ENCODE measurements at regions not wholly inside any gene's neighbourhood (a gene's known extent, or its start where the extent isn't known, plus 50 kb on each side); places are given as distances from the start of the nearest gene placed in this dataset.
A peak's percentile ranks its signal among the peaks of the same experiment; 100 is the strongest.

DNA sequence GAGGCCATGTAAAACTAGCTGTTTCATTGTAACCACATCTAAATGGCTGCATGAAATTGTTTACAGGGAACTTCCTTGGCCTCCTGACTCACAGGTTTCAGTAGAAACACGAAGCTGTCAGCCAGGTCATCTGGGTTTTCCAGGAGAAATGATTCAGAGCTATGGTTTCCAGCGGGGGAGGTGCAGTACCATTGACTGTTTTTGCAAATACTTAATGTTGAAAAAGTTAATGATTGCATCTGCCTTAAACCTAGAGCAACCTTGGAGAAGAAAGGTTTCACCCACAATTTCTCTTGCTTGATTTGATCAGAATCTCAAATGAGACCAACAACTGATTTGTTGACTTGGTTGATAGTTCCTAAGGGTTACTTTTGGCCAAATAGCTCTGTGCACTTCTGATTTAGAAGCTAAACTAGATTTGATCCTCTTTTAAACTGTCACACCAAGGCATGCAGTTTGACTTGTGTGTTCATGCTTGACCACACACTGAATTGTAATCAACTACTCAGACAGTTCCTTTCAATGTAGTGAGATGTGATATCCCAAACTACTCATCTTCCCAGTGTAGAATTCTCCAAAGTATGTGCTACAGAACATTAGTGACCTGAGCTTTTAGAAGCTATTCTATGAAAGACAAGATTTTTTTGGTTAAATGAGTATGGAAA is 193.5 kb upstream of the CHST9 start:
- 0 to 65% (median 18%) methylated on average over 1 to 2 of the region's 2 CpGs; no CpG with 5 or more reads in 6 of the 10 experiments for WGBS, 10 experiments
- Histone ChIP-seq H3K4me1 (replicated peaks in 1 of 2) (peaks cover 3 to 11% of the 10 kb centered on the region in 2 donors), H3K4me3 (no peak overlapping the region), H3K27ac (no peak overlapping the region)
- in situ Hi-C loops (cut with MboI; ENCODE audit: low pct_unique_long_range_greater_than_20kb in 2 of 9, low sequenced_read_pairs in 9 of 9, unreplicated experiment in 9 of 9): no loop called here
- ATAC-seq (replicated peaks in 6 of 8): peak in 3 of 8 experiments; percentile 33 to 74 (median 43)

GRCh38 chr18:27377251-27377650 is 192.1 kb upstream of the CHST9 start:
- in situ Hi-C loops (cut with MboI; ENCODE audit: low pct_unique_long_range_greater_than_20kb in 2 of 9, low sequenced_read_pairs in 9 of 9, unreplicated experiment in 9 of 9): no loop called here
- ATAC-seq (replicated peaks in 6 of 8): no peak
- Histone ChIP-seq H3K4me1 (replicated peaks in 1 of 2) (peaks cover 3 to 11% of the 10 kb centered on the region in 2 donors), H3K27ac (no peak overlapping the region), H3K4me3 (no peak overlapping the region)
- WGBS, 10 experiments: 17 to 100% (median 69%) methylated on average over 1 of the region's 1 CpG; no CpG with 5 or more reads in 4 of the 10 experiments

GRCh38 chr18:27372386-27372785 is 187.3 kb upstream of the CHST9 start:
- in situ Hi-C loops (cut with MboI; ENCODE audit: low pct_unique_long_range_greater_than_20kb in 2 of 9, low sequenced_read_pairs in 9 of 9, unreplicated experiment in 9 of 9): no loop called here
- no peak overlapping the region for H3K4me3 ChIP-seq
- H3K27ac ChIP-seq: no peak overlapping the region
- peaks cover 0 to 2% of the 10 kb centered on the region in 2 donors for H3K4me1 ChIP-seq (replicated peaks in 1 of 2)
- WGBS, 10 experiments: 0 to 83% (median 33%) methylated on average over 1 of the region's 1 CpG; no CpG with 5 or more reads in 5 of the 10 experiments
- no peak for ATAC-seq (replicated peaks in 6 of 8)

- H3K27ac ChIP-seq: no peak overlapping the region
- peak in 5 of 8 experiments; percentile 97 to 99 (median 97) for ATAC-seq (replicated peaks in 6 of 8)
- in situ Hi-C loops (cut with MboI; ENCODE audit: low pct_unique_long_range_greater_than_20kb in 2 of 9, low sequenced_read_pairs in 9 of 9, unreplicated experiment in 9 of 9): loop anchor here in 2 of 9 experiments (10.0 kb wide), 1 partner anchor 228 kb away; no protein-coding TSS in a partner anchor
- no peak overlapping the region for H3K4me3 ChIP-seq
- peaks cover 5 to 20% of the 10 kb centered on the region in 2 donors for H3K4me1 ChIP-seq (replicated peaks in 1 of 2)
- WGBS, 10 experiments: 0 to 67% (median 19%) methylated on average over 1 to 5 of the region's 5 CpGs; no CpG with 5 or more reads in 3 of the 10 experiments
Observed at GRCh38 chr18:27366665-27367064, 181.6 kb upstream of the CHST9 start.

DNA sequence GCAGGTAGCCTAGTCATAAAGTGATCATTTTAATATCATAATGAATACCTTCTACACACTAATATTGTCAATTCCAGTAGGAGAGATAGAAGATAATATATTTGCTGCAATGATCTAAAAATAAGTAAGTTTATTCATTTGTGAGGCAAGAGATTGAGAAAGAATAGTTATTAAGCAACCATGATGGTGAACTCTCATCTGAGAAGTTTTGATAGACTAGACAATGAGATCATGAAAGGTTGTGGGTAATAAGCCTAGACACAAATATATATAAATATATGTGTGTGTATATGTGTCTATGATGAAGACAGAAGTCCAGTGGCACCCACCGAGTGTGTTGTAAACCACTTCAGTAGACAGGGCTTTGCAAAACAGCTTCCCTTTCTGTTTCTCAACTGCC is 181.0 kb upstream of the CHST9 start:
- WGBS, 10 experiments: 0 to 71% (median 26%) methylated on average over 1 of the region's 1 CpG; no CpG with 5 or more reads in 6 of the 10 experiments
- no peak overlapping the region for H3K27ac ChIP-seq
- ATAC-seq (replicated peaks in 6 of 8): no peak
- in situ Hi-C loops (cut with MboI; ENCODE audit: low pct_unique_long_range_greater_than_20kb in 2 of 9, low sequenced_read_pairs in 9 of 9, unreplicated experiment in 9 of 9): loop anchor here in 2 of 9 experiments (10.0 kb wide), 1 partner anchor 229 kb away; no protein-coding TSS in a partner anchor
- H3K4me3 ChIP-seq: no peak overlapping the region
- H3K4me1 ChIP-seq (replicated peaks in 1 of 2): peaks cover 5 to 20% of the 10 kb centered on the region in 2 donors

DNA sequence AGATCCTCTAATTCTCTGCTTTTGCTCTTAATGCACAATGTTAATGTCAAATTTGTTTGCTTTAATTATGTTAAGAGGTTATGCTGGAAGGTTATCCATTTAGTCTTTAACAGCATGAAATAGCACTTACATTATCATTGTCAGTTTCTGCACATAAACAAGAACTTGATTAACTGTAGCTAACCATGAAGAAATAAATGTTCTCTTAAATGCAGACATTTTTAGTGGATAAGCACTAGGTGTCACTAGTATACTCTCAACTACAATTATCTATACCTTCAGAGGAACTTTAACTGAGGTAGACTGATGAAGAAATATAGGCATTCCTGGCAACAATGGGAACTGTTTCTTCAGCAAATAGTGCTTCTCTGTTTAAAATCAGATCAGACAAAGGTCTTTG is 178.8 kb upstream of the CHST9 start:
- no peak overlapping the region for H3K4me3 ChIP-seq
- in situ Hi-C loops (cut with MboI; ENCODE audit: low pct_unique_long_range_greater_than_20kb in 2 of 9, low sequenced_read_pairs in 9 of 9, unreplicated experiment in 9 of 9): loop anchor here in 2 of 9 experiments (10.0 kb wide), 1 partner anchor 231 kb away; no protein-coding TSS in a partner anchor
- peaks cover 5 to 20% of the 10 kb centered on the region in 2 donors for H3K4me1 ChIP-seq (replicated peaks in 1 of 2)
- peak in 4 of 8 experiments; percentile 32 to 97 (median 74) for ATAC-seq (replicated peaks in 6 of 8)
- no peak overlapping the region for H3K27ac ChIP-seq

GRCh38 chr18:27361477-27361876 is 176.4 kb upstream of the CHST9 start:
- in situ Hi-C loops (cut with MboI; ENCODE audit: low pct_unique_long_range_greater_than_20kb in 2 of 9, low sequenced_read_pairs in 9 of 9, unreplicated experiment in 9 of 9): loop anchor here in 2 of 9 experiments (10.0 kb wide), 1 partner anchor 233 kb away; no protein-coding TSS in a partner anchor
- Histone ChIP-seq H3K4me1 (replicated peaks in 1 of 2) (peaks cover 2 to 17% of the 10 kb centered on the region in 2 donors), H3K4me3 (no peak overlapping the region), H3K27ac (no peak overlapping the region)
- 14 to 100% (median 86%) methylated on average over 1 to 2 of the region's 2 CpGs; no CpG with 5 or more reads in 2 of the 10 experiments for WGBS, 10 experiments
- no peak for ATAC-seq (replicated peaks in 6 of 8)

DNA sequence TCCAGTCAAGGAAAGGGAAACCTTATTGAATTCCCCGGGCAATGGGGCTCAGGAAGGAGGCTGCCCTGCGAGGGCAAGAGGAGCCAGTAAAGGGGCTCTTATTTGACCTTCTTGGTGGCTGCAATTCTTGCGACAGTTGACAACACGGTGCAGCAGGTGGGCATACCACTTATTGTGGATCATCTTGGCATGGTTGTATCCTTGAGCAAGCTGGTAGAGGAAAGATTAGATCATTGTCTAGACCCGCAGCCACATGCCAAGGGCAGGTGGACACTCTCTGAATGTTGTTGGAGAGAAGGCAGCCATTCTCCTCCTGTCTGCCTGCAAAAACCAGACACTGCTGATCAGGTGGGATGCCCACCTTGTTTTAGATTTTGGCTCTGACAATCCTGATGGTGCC is 170.2 kb upstream of the CHST9 start:
- ATAC-seq (replicated peaks in 6 of 8): no peak
- Histone ChIP-seq H3K27ac (no peak overlapping the region), H3K4me3 (no peak overlapping the region), H3K4me1 (replicated peaks in 1 of 2) (no peaks in the 10 kb centered on the region)
- 80 to 92% methylated on average over 2 to 3 of the region's 5 CpGs; no CpG with 5 or more reads in 8 of the 10 experiments for WGBS, 10 experiments
- in situ Hi-C loops (cut with MboI; ENCODE audit: low pct_unique_long_range_greater_than_20kb in 2 of 9, low sequenced_read_pairs in 9 of 9, unreplicated experiment in 9 of 9): no loop called here

GRCh38 chr18:27353273-27353672 is 168.2 kb upstream of the CHST9 start:
- Histone ChIP-seq H3K4me1 (replicated peaks in 1 of 2) (no peaks in the 10 kb centered on the region), H3K27ac (no peak overlapping the region), H3K4me3 (no peak overlapping the region)
- no peak for ATAC-seq (replicated peaks in 6 of 8)
- in situ Hi-C loops (cut with MboI; ENCODE audit: low pct_unique_long_range_greater_than_20kb in 2 of 9, low sequenced_read_pairs in 9 of 9, unreplicated experiment in 9 of 9): no loop called here
- WGBS, 10 experiments: 8 to 100% (median 77%) methylated on average over 1 to 4 of the region's 4 CpGs

GRCh38 chr18:27349284-27349882 is 164.3 kb upstream of the CHST9 start:
- peak in 2 of 8 experiments; percentile 90 to 91 for ATAC-seq (replicated peaks in 6 of 8)
- Histone ChIP-seq H3K4me3 (no peak overlapping the region), H3K4me1 (replicated peaks in 1 of 2) (no peaks in the 10 kb centered on the region), H3K27ac (no peak overlapping the region)
- 0 to 95% (median 82%) methylated on average over 2 to 4 of the region's 4 CpGs; no CpG with 5 or more reads in 1 of the 10 experiments for WGBS, 10 experiments
- in situ Hi-C loops (cut with MboI; ENCODE audit: low pct_unique_long_range_greater_than_20kb in 2 of 9, low sequenced_read_pairs in 9 of 9, unreplicated experiment in 9 of 9): no loop called here

- no peaks in the 10 kb centered on the region for H3K4me1 ChIP-seq (replicated peaks in 1 of 2)
- no peak overlapping the region for H3K4me3 ChIP-seq
- ATAC-seq (replicated peaks in 6 of 8): no peak
- in situ Hi-C loops (cut with MboI; ENCODE audit: low pct_unique_long_range_greater_than_20kb in 2 of 9, low sequenced_read_pairs in 9 of 9, unreplicated experiment in 9 of 9): no loop called here
- H3K27ac ChIP-seq: no peak overlapping the region
- WGBS, 10 experiments: 5 to 100% (median 52%) methylated on average over 1 of the region's 1 CpG
Observed at GRCh38 chr18:27331606-27332005, 146.5 kb upstream of the CHST9 start.

DNA sequence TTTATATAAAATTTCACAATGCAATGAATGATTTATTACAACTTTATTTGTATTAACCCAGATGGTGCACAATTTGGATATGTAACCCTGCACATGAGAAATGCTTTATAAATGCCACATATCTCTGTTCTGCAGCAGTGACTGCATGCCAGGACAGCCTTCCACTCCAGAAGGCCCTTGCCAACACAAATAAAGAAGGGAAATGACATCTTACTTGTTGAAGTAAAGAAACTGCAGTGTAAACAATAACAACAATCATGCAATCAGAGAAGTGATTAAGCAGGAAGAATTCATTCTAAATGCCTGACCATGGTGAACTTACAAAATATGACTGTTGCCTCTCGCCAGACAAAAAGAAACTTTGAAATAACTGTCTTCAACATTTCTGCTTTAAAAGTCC is 129.9 kb upstream of the CHST9 start:
- Histone ChIP-seq H3K27ac (no peak overlapping the region), H3K4me3 (no peak overlapping the region), H3K4me1 (replicated peaks in 1 of 2) (no peaks in the 10 kb centered on the region)
- 0 to 100% (median 83%) methylated on average over 1 of the region's 1 CpG; no CpG with 5 or more reads in 3 of the 10 experiments for WGBS, 10 experiments
- in situ Hi-C loops (cut with MboI; ENCODE audit: low pct_unique_long_range_greater_than_20kb in 2 of 9, low sequenced_read_pairs in 9 of 9, unreplicated experiment in 9 of 9): no loop called here
- peak in 1 of 8 experiments; percentile 79 for ATAC-seq (replicated peaks in 6 of 8)

DNA sequence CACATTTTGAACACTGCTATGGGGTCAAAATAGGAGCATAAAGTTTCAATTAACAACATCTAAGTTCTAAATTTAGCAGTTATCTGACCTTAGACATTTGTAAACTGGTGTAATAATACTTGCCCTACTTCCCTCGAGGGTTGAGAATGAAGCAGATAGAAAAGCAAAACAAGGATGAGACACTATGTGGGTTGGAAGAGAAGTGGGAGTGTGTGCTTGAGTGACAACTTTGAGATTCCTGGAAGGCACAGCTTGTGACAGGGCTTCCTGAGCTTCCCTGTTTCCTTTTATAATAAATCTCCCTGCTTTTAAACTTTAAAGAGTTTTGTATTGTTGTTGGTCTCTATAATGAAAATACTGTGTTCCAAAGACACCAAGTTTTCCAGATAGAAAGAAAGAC is 128.6 kb upstream of the CHST9 start:
- Histone ChIP-seq H3K27ac (no peak overlapping the region), H3K4me1 (replicated peaks in 1 of 2) (no peaks in the 10 kb centered on the region), H3K4me3 (no peak overlapping the region)
- WGBS, 10 experiments: 0 to 100% (median 80%) methylated on average over 1 of the region's 1 CpG; no CpG with 5 or more reads in 1 of the 10 experiments
- ATAC-seq (replicated peaks in 6 of 8): peak in 1 of 8 experiments; percentile 48
- in situ Hi-C loops (cut with MboI; ENCODE audit: low pct_unique_long_range_greater_than_20kb in 2 of 9, low sequenced_read_pairs in 9 of 9, unreplicated experiment in 9 of 9): no loop called here

All from motor neuron (in vitro differentiated cells).